Germinal center (tissue), 1 donor: ENCODE measurements at regions not wholly inside any gene's neighbourhood (a gene's known extent, or its start where the extent isn't known, plus 50 kb on each side); places are given as distances from the start of the nearest gene placed in this dataset.
A peak's percentile ranks its signal among the peaks of the same experiment; 100 is the strongest.

Source experiments
- DNase-seq: peaks from one replicate; pipeline ENCODE4 v3.0.0; 2012; ENCODE audit warnings: mixed read lengths, low spot score

GRCh38 chr2:94939349-94939748, 68.1 kb downstream of the TEKT4 start:
- no peak for DNase-seq

GRCh38 chr2:94947097-94948016, 76.1 kb downstream of the TEKT4 start:
- DNase-seq, result no peak

DNA sequence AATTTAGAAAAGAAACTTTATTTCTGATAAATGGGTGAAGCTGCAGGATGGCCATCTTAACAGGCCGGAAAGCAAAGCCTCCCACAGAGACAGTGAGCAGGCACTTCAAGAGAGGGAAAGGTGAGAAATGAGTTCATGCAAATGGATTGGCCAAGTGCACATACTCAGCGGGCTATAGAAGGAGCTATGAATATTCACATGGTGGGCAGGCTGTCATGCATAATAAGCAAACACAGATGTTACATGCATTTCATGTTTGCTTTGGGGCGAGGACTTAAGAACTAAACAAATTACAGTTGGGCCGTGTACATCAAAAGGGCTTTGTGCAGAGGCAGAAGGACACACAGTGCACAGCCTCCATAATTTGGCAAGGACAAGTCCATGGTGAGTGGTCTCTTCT, 69.8 kb upstream of the MAL start:
- no peak for DNase-seq

- DNase-seq, result peak; percentile 44
These were observed 68.6 kb upstream of the MAL start for GRCh38 chr2:94956797-94957391.

DNA sequence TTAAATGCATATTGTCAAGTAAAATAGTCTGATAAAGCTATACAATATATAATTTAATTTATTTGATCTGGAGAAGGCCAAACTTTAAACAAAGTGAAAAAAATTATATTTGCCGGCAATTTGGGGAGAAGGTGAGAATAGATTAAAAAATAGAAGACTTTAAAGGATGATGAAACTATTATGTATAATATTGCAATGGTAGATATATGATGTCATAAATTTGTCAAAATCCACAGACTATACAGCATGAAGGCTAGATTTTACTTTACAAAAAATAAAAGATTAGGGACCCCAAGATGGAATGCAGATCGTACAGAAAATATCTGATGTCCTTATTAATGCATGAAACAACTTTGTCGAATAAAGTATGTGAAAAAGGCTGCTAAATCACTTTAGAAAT, 67.3 kb upstream of the MAL start:
- no peak for DNase-seq

DNA sequence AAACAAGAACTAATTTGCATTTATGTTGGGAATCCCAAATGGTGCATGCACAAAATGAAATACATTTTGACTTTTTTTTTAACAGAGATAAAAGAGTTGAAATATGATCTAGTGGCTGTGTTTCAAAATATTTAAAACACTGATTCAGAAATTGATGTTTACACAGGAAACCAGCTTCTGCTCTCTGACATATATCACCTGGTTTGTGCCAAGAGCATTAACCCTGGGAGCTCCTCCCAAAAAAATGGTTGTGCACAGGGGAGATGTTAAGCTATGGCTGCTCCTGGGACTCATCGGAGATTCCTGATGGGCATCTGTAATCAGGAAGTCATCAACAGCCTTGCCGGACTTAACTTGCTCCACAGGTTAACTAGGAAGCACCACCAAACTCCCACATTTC, 65.2 kb upstream of the MAL start:
- DNase-seq, result no peak

DNA sequence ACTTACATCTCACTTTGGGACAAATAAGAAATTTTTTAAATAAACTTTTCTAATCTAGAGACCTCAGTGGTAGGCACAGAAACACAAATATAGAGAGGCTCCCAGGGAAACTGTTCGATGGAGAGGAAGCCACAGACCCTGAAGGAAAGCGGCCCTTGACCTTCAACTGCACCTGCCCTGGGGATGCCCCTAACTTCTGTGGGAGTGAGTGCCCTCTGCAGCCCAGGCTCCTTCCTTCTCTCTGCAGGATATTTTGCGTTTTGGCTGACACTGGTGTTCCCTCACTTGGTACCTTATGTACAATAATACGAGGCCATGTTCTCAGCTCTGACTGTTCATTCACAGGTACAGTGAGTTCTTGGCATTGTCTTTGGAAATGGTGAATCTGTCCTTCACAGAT, 64.8 kb upstream of the MAL start:
- DNase-seq, result no peak

DNA sequence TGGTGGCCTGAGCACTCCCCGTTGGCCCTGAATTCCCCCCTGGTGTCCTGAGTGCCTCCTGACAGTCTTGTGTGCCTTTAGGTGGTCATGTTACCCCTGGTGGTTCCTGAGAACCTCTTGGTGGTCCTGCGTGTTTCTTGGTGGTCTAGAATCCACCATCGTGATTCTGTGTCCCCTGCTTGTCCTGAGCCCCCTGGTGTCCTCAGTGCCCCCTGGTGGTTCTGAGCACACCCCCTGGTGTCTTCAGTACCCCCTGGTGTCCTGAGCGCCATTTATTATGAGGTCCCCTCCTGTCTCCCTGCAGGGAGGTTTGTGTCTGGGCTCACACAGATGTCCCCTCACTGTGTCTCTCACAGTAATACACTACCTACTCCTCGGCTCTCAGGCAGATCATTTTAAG, 61.3 kb upstream of the MAL start:
- DNase-seq, result no peak

- DNase-seq, result no peak
These were observed 58.8 kb upstream of the MAL start for GRCh38 chr2:94966689-94967088.

DNA sequence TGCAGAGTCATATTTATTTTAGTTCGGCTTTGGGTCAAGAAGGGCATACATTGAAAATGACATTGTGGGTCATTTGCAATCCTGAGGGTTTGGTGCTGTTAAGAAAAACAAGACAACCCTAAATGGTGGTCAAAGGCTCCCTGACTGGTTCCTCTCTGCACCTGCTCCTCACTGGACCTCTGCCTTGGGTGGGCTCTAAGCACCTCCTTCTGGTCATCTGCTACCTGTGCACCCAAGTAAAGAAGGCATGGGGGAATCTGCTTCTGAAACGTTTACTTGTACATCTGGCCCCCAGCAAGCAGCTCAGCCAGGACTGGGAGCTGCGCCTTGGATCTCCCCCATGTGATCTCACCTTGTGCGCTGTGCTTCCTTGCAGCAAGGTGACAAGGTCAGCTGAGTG, 55.2 kb upstream of the MAL start:
- DNase-seq, result no peak
